Neural crest cell (in vitro differentiated cells): ENCODE measurements at regions not wholly inside any gene's neighbourhood (a gene's known extent, or its start where the extent isn't known, plus 50 kb on each side); places are given as distances from the start of the nearest gene placed in this dataset.

Experiments used
- DNase-seq: peaks from one replicate; pipeline ENCODE4 v3.0.0; 2021; ENCODE audit warnings: low read depth, mixed read lengths, low spot score
- H3K27ac Mint-ChIP-seq: one replicate; pipeline ENCODE4 v1.8.0; 2021; ENCODE audit warnings: mild to moderate bottlenecking, mixed read lengths; ENCODE audit not compliant: unreplicated experiment
- H3K27me3 Mint-ChIP-seq: 2 replicates; pipeline ENCODE4 v1.8.0; 2021; ENCODE audit warnings: low read depth, mild to moderate bottlenecking, mixed read lengths
- H3K36me3 Mint-ChIP-seq: 2 replicates; pipeline ENCODE4 v1.8.0; 2021; ENCODE audit warnings: low read depth, mild to moderate bottlenecking, mixed read lengths
- H3K4me1 Mint-ChIP-seq: 2 replicates; pipeline ENCODE4 v1.8.0; 2021; ENCODE audit warnings: mixed read lengths
- H3K4me3 Mint-ChIP-seq: one replicate; pipeline ENCODE4 v1.8.0; 2021; ENCODE audit warnings: mild to moderate bottlenecking, mixed read lengths
- H3K9me3 Mint-ChIP-seq: 2 replicates; pipeline ENCODE4 v1.8.0; 2021; ENCODE audit warnings: mixed read lengths
- CTCF ChIP-seq: fragments of 200-600 bp; sonication (generic); conservative IDR thresholded peaks from 2 replicates; pipeline ENCODE4 v1.5.0; 2021; ENCODE audit warnings: antibody characterized with exemption, mild to moderate bottlenecking

GRCh38 chr3:117120014-117120413 lies 410.4 kb downstream of the TUSC7 start:
- no peak for DNase-seq
- TF ChIP-seq CTCF = no peak
- Mint-ChIP-seq H3K27ac (no peak overlapping the region), H3K9me3 (no peaks in the 10 kb centered on the region), H3K27me3 (no peaks in the 10 kb centered on the region), H3K36me3 (no peaks in the 10 kb centered on the region), H3K4me1 (peaks cover 13% of the 10 kb centered on the region), H3K4me3 (no peak overlapping the region)

DNA sequence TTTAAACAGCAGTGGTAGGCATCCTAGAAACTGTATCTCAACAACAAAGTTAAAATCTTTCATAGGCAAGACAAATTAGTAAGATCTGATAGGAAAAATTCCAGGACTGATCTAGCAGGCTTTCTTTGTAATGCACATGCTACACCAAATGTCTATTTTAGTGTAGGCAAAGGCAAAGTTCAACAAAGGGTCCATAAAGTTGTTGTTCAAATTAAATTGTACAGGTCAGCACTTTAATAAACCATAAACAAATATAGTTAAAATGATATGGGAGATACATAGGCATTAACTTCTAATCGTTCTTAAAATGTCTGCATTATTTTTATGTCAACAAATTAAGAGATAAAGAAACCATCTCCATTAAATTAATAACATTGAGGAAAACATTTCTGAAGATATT lies 413.0 kb downstream of the TUSC7 start:
- H3K27ac Mint-ChIP-seq = no peak overlapping the region
- TF ChIP-seq CTCF = no peak
- no peaks in the 10 kb centered on the region for H3K9me3 Mint-ChIP-seq
- H3K4me3 Mint-ChIP-seq = no peak overlapping the region
- no peaks in the 10 kb centered on the region for H3K36me3 Mint-ChIP-seq
- H3K4me1 Mint-ChIP-seq = peaks cover 4% of the 10 kb centered on the region
- no peak for DNase-seq
- no peaks in the 10 kb centered on the region for H3K27me3 Mint-ChIP-seq

- no peak overlapping the region for H3K4me3 Mint-ChIP-seq
- no peak for DNase-seq
- no peaks in the 10 kb centered on the region for H3K36me3 Mint-ChIP-seq
- H3K4me1 Mint-ChIP-seq = peaks cover 8% of the 10 kb centered on the region
- H3K9me3 Mint-ChIP-seq = no peaks in the 10 kb centered on the region
- no peak for TF ChIP-seq CTCF
- no peaks in the 10 kb centered on the region for H3K27me3 Mint-ChIP-seq
- no peak overlapping the region for H3K27ac Mint-ChIP-seq
Measured at GRCh38 chr3:117126460-117126859, 416.9 kb downstream of the TUSC7 start.

- Mint-ChIP-seq H3K9me3 (no peaks in the 10 kb centered on the region), H3K4me1 (peaks cover 8% of the 10 kb centered on the region), H3K27ac (no peak overlapping the region), H3K4me3 (no peak overlapping the region), H3K27me3 (no peaks in the 10 kb centered on the region), H3K36me3 (no peaks in the 10 kb centered on the region)
- TF ChIP-seq CTCF = peak; percentile 52
- DNase-seq = no peak
Measured at GRCh38 chr3:117126946-117127546, 417.5 kb downstream of the TUSC7 start.

DNA sequence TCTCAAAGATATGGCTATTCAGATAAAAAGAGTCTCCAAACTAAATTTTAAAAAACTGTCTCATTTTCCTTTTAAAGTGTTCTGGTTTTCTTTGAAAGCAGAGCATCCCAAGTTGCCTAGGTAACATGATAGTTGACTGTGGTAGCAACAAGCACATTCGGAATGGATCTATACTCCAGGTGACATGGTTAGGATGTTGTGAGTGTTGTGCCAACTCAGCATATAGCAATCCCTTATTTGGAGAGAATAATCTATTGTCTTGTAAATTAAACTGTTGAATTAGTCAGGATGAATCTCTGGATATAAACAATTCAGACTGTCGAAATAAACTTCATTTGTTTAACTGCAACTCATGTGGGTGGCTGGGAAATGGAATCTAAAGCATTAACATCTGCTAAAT lies 418.6 kb downstream of the TUSC7 start:
- no peaks in the 10 kb centered on the region for H3K36me3 Mint-ChIP-seq
- peaks cover 8% of the 10 kb centered on the region for H3K4me1 Mint-ChIP-seq
- H3K27ac Mint-ChIP-seq = no peak overlapping the region
- no peak for DNase-seq
- no peaks in the 10 kb centered on the region for H3K9me3 Mint-ChIP-seq
- H3K27me3 Mint-ChIP-seq = no peaks in the 10 kb centered on the region
- no peak for TF ChIP-seq CTCF
- H3K4me3 Mint-ChIP-seq = no peak overlapping the region
